ENCODE measurements at regions not wholly inside any gene's neighbourhood (a gene's known extent, or its start where the extent isn't known, plus 50 kb on each side); places are given as distances from the start of the nearest gene placed in this dataset.
"Not testable (repeated sequence)": the region's sequence is repeated elsewhere in the genome, so short reads cannot be mapped to it uniquely, and the experiment has no call there.

GRCh38 chr3:153437666-153438065, 275.6 kb downstream of the RAP2B start:
- in situ Hi-C loops (cut with MboI; ENCODE audit: low sequenced_read_pairs), result no loop called here

DNA sequence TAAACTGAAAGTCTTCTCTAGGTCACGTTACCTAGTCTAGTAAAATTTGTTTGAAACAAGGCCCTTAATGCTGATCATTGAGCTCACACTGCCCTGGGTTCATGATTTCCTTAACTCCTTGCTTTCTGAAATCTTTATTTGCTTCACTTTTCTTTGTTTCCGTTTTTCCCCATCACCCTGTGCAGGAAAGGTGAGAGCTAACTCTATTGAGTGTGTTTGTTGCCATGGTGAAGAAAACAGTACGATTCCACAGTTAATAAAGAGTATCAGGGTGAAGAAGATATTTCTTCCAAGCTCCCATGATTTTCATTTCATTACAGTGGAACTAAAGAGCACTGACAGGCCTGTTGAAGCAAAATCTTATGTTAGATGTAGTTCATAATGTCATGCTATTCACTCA, 276.2 kb downstream of the RAP2B start:
- in situ Hi-C loops (cut with MboI; ENCODE audit: low sequenced_read_pairs), result no loop called here

DNA sequence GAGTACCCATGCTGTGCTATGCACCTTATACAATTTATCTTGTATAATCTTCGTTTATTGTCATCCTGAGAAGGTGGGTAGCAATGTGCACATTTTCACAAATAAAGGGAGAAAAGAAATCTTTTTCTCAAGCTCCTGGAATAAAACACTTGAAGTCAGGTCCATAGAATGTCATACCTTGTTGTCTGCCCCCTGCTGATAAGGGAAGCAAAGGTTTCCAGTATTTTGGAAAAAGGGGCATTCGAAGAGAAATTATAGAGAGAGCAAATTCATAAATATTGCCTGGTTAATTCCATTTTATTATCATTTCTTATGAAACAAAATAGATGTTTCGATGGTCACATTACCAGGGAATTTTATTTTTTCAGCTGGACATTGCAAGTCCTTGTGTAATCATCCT, 277.8 kb downstream of the RAP2B start:
- in situ Hi-C loops (cut with MboI; ENCODE audit: low sequenced_read_pairs), result no loop called here

GRCh38 chr3:153440311-153440710, 278.3 kb downstream of the RAP2B start:
- in situ Hi-C loops (cut with MboI; ENCODE audit: low sequenced_read_pairs), result no loop called here

DNA sequence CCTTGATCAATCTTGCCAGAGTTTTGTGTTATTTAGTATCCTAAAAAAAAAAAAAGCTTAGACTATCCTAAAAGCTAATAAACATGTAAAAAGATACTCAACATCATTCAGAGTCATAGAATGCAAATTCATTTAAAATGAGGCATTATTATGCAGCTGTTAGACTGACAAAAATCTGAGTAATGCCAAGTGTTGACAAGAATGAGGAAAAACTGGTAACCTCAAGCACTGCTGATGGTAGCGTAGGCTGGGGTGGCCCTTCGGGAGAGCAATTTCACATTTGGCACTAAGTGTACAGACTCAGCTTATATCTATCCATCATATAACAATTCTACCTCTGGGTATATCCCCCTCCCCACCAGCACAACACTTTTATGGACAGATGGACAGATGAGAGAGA, 280.4 kb downstream of the RAP2B start:
- in situ Hi-C loops (cut with MboI; ENCODE audit: low sequenced_read_pairs), result no loop called here

- in situ Hi-C loops (cut with MboI; ENCODE audit: low sequenced_read_pairs), result no loop called here
Observed at GRCh38 chr3:153442799-153443487, 280.9 kb downstream of the RAP2B start.

DNA sequence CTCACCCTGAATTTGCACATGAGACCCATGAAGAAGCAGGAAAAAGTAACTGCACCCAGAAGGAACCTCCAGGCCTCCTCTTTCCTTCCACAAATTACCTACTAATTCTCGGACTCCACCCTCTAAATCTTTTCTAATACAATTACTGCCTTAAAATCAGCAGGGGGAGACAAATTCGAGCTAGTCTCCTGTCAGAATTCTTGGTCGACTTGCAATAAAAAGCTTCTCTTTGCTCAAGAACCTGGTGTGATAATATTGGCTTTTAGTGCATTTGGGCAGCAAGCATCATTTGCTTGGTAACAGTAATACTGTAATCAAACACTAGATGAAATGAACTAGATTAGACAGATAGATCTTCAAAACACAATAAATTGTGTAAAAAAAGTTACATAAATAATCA, 281.9 kb downstream of the RAP2B start:
- in situ Hi-C loops (cut with MboI; ENCODE audit: low sequenced_read_pairs), result no loop called here

DNA sequence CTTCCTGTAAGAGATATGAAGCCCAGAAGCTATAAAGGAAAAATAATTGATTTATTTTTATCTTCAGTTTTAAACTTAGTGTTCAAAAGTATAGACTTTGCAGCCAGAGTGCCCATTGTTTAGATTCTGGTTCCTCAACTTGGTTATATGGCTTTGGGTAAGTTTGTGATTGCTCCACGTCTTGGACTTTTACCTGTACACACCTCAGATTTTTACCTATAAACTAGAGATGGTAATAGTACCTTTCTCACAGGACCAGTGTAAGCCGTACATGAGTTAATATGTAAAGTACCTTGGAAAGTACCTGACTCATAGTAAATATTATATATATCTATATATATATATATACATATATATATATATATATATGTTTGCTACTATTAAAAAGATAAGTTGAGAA, 283.8 kb downstream of the RAP2B start:
- in situ Hi-C loops (cut with MboI; ENCODE audit: low sequenced_read_pairs), result no loop called here

- in situ Hi-C loops (cut with MboI; ENCODE audit: low sequenced_read_pairs), result no loop called here
Observed at GRCh38 chr3:153448151-153448829, 286.3 kb downstream of the RAP2B start.

DNA sequence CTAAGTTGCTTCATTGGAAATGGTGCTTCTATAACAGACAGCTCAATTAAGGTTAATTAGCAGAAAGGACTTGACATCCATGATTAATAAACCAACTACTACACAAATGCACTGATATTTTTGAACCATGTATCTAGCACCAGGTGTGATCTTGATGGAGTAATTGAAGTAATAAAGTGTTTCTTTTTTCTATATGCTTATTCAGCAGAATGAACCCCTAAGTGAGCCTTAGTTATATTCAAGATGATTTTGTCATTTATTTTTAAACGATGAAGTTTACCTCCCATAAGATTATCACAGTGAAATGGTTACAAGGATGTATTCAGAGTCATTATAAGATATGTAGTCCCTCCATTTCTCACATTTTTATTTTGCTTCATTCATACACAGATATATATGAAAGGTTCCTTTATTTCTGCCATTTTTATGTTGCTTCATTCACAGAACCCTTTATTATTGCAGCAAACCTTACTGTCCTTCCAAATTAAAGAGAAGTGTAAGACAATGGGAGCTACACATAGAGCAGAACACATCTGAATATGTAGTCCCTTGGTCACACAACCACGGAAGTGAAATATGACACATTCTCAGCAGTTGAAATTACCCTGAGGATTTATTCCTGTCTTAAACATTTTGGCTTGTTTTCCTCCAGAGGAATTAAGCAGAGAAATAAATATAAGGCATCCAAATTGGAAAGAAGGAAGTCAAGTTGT, 295.0 kb downstream of the RAP2B start:
- in situ Hi-C loops (cut with MboI; ENCODE audit: low sequenced_read_pairs), result no loop called here

- in situ Hi-C loops (cut with MboI; ENCODE audit: low sequenced_read_pairs), result no loop called here
Observed at GRCh38 chr3:153458881-153459280, 296.9 kb downstream of the RAP2B start.

DNA sequence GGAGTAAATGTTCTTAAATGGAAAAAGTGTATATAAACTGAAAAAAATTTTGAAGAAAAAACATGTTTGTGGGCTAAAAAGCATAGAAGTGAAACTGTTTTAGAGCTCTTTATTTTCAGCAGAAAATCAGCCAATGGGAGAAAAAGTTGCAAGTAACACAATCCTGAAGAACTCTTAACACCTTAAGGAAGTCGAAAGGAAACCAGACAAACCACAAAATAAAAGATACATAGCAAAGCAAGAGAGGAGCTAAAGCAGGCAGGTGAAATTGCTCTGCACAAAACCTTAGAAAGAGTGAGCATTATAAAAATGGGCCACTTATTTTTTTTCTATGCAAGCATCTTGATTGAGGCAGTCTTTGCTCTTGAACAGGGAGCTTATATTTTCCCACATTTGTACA, 300.5 kb downstream of the RAP2B start:
- in situ Hi-C loops (cut with MboI; ENCODE audit: low sequenced_read_pairs), result no loop called here

GRCh38 chr3:153463895-153464294, 301.9 kb downstream of the RAP2B start:
- in situ Hi-C loops (cut with MboI; ENCODE audit: low sequenced_read_pairs), result no loop called here

GRCh38 chr3:153469162-153469561, 307.1 kb downstream of the RAP2B start:
- in situ Hi-C loops (cut with MboI; ENCODE audit: low sequenced_read_pairs), result no loop called here

GRCh38 chr3:153484842-153485241, 322.8 kb downstream of the RAP2B start:
- in situ Hi-C loops (cut with MboI; ENCODE audit: low sequenced_read_pairs), result no loop called here

DNA sequence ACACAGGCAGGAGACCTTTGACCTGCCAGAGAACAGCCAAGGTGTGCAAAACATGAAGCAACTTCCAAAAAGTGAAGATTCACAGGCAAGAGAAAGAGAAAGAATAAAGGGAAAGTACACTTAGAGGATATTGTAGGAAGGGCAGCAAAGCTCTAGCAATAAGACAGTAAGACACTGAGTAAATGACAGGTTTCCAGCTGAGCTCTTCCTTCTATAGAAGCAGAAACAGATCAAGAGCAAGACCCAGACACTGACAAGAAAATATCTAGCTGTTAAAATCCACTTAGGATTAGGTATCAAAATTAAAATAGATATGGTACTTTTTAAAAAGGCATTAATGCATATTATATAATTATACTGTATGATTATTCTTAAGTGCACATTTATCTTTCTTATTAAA, 333.4 kb downstream of the RAP2B start:
- in situ Hi-C loops (cut with MboI; ENCODE audit: low sequenced_read_pairs), result no loop called here

GRCh38 chr3:153502682-153503081, 340.7 kb downstream of the RAP2B start:
- in situ Hi-C loops (cut with MboI; ENCODE audit: low sequenced_read_pairs), result no loop called here

- in situ Hi-C loops (cut with MboI; ENCODE audit: low sequenced_read_pairs), result no loop called here
Observed at GRCh38 chr3:153503873-153504272, 341.8 kb downstream of the RAP2B start.

- in situ Hi-C loops (cut with MboI; ENCODE audit: low sequenced_read_pairs), result not testable (repeated sequence)
Observed at GRCh38 chr3:153506205-153506604, 344.2 kb downstream of the RAP2B start.

- in situ Hi-C loops (cut with MboI; ENCODE audit: low sequenced_read_pairs), result not testable (repeated sequence)
Observed at GRCh38 chr3:153506686-153507085, 344.7 kb downstream of the RAP2B start.

DNA sequence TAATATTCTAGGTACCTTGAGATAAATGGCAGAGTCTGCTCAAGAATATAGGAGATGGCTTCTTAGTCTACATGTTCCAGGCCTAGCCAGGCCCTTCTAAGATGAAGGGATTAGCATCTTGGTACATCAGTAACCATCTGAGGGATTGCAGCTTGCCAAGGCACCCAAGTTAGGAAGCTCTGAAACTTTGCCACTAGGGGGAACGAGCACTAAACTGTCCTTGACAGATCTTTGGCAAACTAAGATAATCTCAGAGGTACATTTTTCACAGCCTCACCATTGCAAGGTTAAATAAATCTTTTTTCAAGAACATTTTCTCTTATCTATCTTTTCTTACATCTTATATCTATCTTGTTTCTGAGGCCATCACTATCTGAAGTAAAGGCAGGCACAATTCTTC, 351.2 kb downstream of the RAP2B start:
- in situ Hi-C loops (cut with MboI; ENCODE audit: low sequenced_read_pairs), result no loop called here

DNA sequence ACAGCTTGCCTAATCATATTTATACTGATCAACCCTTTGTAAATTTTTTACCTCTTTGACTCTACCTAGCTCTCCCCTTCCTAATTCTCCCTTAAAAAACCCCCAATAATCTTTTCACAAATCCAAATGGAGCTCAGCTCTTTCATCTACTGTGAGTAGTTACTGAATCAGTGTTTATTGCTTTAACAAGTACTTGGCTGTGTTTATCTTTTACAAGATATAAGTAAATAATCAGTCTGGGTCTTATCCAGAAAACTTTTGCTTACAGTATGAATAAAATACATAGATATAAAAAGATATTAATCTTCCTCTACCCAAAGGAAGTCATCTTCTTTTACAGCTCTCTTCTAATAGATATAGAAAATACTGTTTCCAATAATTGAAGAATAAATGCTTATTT, 366.4 kb downstream of the RAP2B start:
- in situ Hi-C loops (cut with MboI; ENCODE audit: low sequenced_read_pairs), result no loop called here

All from HL-60/S4 treated with phorbol 12-myristate 13-acetate at 8.2 ng/mL for 4 days and 3 days (cell line).